ENCODE measurements at regions not wholly inside any gene's neighbourhood (a gene's known extent, or its start where the extent isn't known, plus 50 kb on each side); places are given as distances from the start of the nearest gene placed in this dataset.

DNA sequence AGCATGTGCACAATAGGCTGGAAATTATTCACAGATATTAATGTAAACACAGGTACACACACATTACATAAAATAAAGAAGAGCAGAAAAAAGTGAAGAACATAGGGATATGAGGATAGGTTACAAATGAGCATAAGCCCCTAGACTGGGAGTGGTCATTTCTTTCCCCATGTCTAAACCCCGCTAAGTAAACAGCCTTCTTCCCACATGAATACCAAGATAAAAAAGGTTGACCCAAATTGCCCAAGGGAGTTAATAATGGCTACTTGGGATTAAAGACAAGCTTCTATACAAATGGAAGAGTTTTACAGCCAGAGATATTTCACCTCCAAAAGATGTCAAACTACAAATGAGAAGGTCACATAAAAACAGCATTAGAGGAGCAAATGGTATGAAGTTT lies 527.1 kb upstream of the CELF2 start:
- no peak for DNase-seq (ENCODE audit: extremely low read depth in 1 of 2, low read depth in 1 of 2)

DNA sequence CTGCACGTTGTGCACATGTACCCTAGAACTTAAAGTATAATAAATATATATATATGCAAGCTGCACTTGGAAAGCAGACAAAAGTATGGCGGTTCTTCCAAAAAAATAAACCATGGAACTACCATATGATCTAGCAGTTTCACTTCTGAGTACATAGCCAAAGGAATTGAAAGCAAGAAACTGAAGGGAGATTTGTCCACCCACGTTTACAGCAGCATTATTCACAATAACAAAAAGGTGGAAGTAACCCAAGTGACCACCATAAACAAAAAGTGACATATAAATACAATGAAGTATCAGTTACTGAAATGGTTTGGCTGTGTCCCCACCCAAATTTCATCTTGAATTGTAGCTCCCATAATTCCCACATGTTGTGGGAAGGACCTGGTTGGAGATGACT lies 525.3 kb upstream of the CELF2 start:
- no peak for DNase-seq (ENCODE audit: extremely low read depth in 1 of 2, low read depth in 1 of 2)

DNA sequence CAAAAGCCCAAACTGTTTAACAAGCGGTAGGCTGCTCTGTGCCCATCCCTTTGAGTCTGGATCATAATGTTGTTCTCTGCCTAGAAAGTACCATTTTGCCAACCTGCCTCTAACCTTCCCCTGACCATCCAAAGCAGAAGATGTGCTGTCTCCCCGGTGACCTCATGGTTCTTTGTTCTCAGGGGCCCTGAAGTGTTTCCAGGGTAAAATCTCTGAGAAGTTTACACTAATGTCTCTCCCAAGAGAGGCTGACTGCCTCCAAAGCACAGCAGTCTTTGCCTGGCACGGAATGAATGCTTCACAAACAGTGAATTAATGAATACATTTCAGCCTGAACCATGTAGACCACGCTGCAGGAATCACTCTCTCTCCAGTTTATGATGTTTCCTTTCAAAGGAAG lies 523.8 kb upstream of the CELF2 start:
- DNase-seq (ENCODE audit: extremely low read depth in 1 of 2, low read depth in 1 of 2): no peak

DNA sequence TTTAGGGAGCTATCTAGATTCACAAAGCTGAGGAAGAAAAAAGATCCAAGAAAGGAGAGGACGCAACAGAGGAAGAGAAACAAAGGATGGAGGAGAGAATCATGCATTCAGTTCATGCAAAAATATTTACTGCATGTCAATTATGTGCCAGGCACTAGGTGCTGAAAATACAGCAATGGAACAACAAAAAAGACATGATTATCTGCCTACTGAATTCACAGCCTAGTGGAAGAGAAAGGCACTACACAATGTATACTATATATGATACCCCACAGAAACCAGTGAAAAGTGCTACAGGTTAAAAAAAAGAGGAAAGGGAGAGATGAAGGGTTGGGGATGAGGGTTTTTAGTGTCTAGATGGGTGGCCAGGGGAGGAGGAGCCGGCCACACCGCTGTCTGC lies 520.4 kb upstream of the CELF2 start:
- DNase-seq (ENCODE audit: extremely low read depth in 1 of 2, low read depth in 1 of 2): no peak

GRCh38 chr10:10498781-10499180 lies 518.9 kb upstream of the CELF2 start:
- no peak for DNase-seq (ENCODE audit: extremely low read depth in 1 of 2, low read depth in 1 of 2)

DNA sequence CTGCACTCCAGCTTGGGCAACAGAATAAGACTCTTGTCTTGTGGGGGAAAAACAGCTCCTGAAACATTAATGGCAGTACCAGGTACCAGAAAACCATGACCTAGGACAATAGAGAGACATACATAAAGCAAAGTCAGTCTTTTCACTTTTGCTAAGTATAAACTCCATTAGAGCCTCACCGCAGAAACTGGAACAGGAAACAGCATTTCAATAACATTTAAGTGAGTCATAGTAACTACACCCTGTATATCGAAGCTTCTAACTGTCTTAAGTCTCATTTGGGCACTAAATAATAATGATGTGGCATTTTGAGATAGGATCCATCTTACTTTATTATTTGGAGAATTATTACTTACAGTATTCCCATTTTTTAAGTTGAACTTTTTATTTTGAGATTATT lies 517.8 kb upstream of the CELF2 start:
- DNase-seq (ENCODE audit: extremely low read depth in 1 of 2, low read depth in 1 of 2): no peak

GRCh38 chr10:10500937-10501336 lies 516.7 kb upstream of the CELF2 start:
- no peak for DNase-seq (ENCODE audit: extremely low read depth in 1 of 2, low read depth in 1 of 2)

DNA sequence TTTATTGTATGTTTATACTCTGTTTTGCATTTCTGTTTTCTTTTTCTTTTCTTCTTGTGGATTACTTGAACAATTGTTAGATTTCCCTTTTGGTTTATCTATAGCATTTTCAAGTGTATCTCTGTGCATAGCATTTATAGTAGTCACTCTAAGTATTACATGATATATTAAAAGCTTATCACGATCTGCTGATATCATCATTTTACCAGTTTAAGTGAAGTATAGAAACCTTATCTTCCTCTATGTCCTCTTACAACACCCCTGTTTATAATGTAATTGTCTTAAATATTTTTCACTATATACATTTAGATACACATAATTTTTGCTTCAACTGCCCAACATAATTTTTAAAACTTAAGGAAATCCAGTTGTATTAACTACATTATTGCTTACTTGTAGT lies 513.9 kb upstream of the CELF2 start:
- DNase-seq (ENCODE audit: extremely low read depth in 1 of 2, low read depth in 1 of 2): no peak

GRCh38 chr10:10508211-10508610 lies 509.5 kb upstream of the CELF2 start:
- no peak for DNase-seq (ENCODE audit: extremely low read depth in 1 of 2, low read depth in 1 of 2)

DNA sequence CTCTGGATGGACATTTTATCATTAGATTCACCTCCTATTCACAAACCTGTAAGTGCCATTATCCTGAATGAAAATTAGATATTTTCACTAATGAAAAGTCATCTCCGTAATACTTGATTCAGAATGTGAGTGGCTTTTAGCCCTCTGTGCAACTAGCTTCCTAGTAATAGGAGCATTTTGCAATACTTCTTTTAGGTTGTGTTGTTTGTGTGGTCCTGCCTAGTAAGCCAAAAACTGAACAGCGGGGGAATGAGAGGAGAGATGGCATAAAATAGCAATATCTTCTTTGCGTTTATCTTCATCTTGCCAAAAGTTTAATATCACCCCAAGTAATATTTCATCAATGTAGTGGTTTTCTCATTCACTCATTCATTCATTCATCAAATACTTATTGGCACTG lies 507.5 kb upstream of the CELF2 start:
- no peak for DNase-seq (ENCODE audit: extremely low read depth in 1 of 2, low read depth in 1 of 2)

- DNase-seq (ENCODE audit: extremely low read depth in 1 of 2, low read depth in 1 of 2): no peak
These were observed 504.6 kb upstream of the CELF2 start for GRCh38 chr10:10513067-10513466.

- DNase-seq (ENCODE audit: extremely low read depth in 1 of 2, low read depth in 1 of 2): no peak
These were observed 503.8 kb upstream of the CELF2 start for GRCh38 chr10:10513898-10514297.

GRCh38 chr10:10514797-10515196 lies 502.9 kb upstream of the CELF2 start:
- no peak for DNase-seq (ENCODE audit: extremely low read depth in 1 of 2, low read depth in 1 of 2)

- no peak for DNase-seq (ENCODE audit: extremely low read depth in 1 of 2, low read depth in 1 of 2)
These were observed 502.0 kb upstream of the CELF2 start for GRCh38 chr10:10515479-10516204.

- no peak for DNase-seq (ENCODE audit: extremely low read depth in 1 of 2, low read depth in 1 of 2)
These were observed 501.1 kb upstream of the CELF2 start for GRCh38 chr10:10516346-10517130.

- no peak for DNase-seq (ENCODE audit: extremely low read depth in 1 of 2, low read depth in 1 of 2)
These were observed 499.8 kb upstream of the CELF2 start for GRCh38 chr10:10517866-10518265.

DNA sequence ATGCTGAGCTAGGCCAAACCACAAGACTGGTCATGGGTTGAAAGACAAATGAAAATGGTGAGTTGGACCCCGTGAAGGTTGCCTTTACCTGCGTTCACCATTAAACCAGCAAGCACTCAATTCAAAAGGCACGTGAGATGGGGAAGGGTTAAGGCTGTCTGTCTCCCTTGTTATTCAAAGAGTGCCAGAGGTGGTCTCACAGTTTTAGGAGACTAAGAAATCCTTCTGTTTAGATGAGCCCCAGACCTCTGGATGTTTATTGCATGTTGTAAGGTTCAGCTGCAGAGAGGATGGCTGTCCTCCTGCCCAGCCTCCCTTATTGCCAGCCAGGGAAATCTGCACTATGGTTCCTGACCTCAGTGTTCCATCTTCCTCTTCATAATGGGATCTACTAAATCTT lies 498.0 kb upstream of the CELF2 start:
- DNase-seq (ENCODE audit: extremely low read depth in 1 of 2, low read depth in 1 of 2): no peak

GRCh38 chr10:10520491-10521385 lies 496.9 kb upstream of the CELF2 start:
- DNase-seq (ENCODE audit: extremely low read depth in 1 of 2, low read depth in 1 of 2): no peak

DNA sequence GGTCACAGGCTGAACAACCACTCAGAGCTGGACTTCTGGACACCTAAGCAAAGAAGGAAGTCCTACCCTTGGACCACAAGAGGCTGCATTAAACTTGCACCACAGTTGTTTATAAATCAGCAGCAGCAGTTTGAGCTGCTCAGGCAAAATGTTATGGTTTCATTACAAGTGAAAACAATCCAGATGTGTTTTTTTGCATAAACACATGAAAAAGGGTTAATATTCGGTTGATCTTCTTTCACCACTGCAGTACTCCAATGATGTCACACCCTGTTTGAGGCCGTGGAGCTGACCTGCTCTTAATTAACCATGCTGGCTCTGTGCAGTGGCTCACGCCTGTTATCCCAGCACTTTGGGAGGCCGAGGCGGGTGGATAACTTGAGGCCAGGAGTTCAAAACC lies 490.8 kb upstream of the CELF2 start:
- DNase-seq (ENCODE audit: extremely low read depth in 1 of 2, low read depth in 1 of 2): no peak

GRCh38 chr10:10527861-10528562 lies 489.7 kb upstream of the CELF2 start:
- no peak for DNase-seq (ENCODE audit: extremely low read depth in 1 of 2, low read depth in 1 of 2)

DNA sequence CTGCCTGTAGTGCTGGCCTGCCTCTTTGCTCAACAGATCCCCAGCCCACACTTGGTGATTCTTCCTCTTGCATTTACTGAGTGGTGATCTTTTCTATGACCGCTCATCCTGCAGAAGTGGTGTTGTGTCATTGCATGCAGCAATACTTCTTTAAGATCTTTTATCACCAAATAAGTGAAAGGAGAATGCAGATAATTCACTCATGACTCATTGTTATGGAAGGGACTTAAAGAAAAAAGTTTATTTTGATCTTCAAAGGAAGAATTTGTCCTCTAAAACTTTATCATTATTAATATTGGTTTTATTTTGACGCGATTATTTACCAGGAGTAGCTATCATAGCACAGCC lies 489.1 kb upstream of the CELF2 start:
- no peak for DNase-seq (ENCODE audit: extremely low read depth in 1 of 2, low read depth in 1 of 2)
